Effector CD4-positive, alpha-beta T cell (primary cell): ENCODE measurements at regions not wholly inside any gene's neighbourhood (a gene's known extent, or its start where the extent isn't known, plus 50 kb on each side); places are given as distances from the start of the nearest gene placed in this dataset.

ENCODE experiments used
- DNase-seq: peaks from one replicate; pipeline ENCODE4 v3.0.0-alpha.2; 2020

- DNase-seq = no peak
These were observed 813.3 kb downstream of the BCL11B start for GRCh38 chr14:98458702-98459101.

- DNase-seq = no peak
These were observed 809.1 kb downstream of the BCL11B start for GRCh38 chr14:98462908-98463307.

GRCh38 chr14:98466807-98467206 lies 805.2 kb downstream of the BCL11B start:
- no peak for DNase-seq

- DNase-seq = no peak
These were observed 801.3 kb downstream of the BCL11B start for GRCh38 chr14:98470663-98471062.

- DNase-seq = no peak
These were observed 797.1 kb downstream of the BCL11B start for GRCh38 chr14:98474900-98475299.

- DNase-seq = no peak
These were observed 794.1 kb downstream of the BCL11B start for GRCh38 chr14:98477935-98478334.

- DNase-seq = no peak
These were observed 782.9 kb downstream of the BCL11B start for GRCh38 chr14:98489115-98489514.

- DNase-seq = no peak
These were observed 777.4 kb downstream of the BCL11B start for GRCh38 chr14:98494582-98494981.

- no peak for DNase-seq
These were observed 773.7 kb downstream of the BCL11B start for GRCh38 chr14:98498019-98498885.

GRCh38 chr14:98501335-98501734 lies 770.7 kb downstream of the BCL11B start:
- DNase-seq = no peak

- no peak for DNase-seq
These were observed 770.2 kb downstream of the BCL11B start for GRCh38 chr14:98501836-98502235.

- no peak for DNase-seq
These were observed 768.7 kb downstream of the BCL11B start for GRCh38 chr14:98503086-98503815.

- no peak for DNase-seq
These were observed 764.7 kb downstream of the BCL11B start for GRCh38 chr14:98507264-98507663.

GRCh38 chr14:98510392-98510791 lies 761.6 kb downstream of the BCL11B start:
- DNase-seq = no peak

GRCh38 chr14:98512501-98513251 lies 759.3 kb downstream of the BCL11B start:
- DNase-seq = no peak

GRCh38 chr14:98513558-98513957 lies 758.4 kb downstream of the BCL11B start:
- DNase-seq = no peak

GRCh38 chr14:98514016-98514415 lies 758.0 kb downstream of the BCL11B start:
- DNase-seq = no peak

- no peak for DNase-seq
These were observed 735.7 kb downstream of the BCL11B start for GRCh38 chr14:98536256-98536655.

- DNase-seq = no peak
These were observed 729.7 kb downstream of the BCL11B start for GRCh38 chr14:98542316-98542715.

GRCh38 chr14:98543074-98543473 lies 728.9 kb downstream of the BCL11B start:
- DNase-seq = no peak

GRCh38 chr14:98544174-98544573 lies 727.8 kb downstream of the BCL11B start:
- no peak for DNase-seq

- no peak for DNase-seq
These were observed 726.8 kb downstream of the BCL11B start for GRCh38 chr14:98545181-98545580.

- DNase-seq = no peak
These were observed 723.8 kb downstream of the BCL11B start for GRCh38 chr14:98548071-98548686.
